ENCODE measurements at regions not wholly inside any gene's neighbourhood (a gene's known extent, or its start where the extent isn't known, plus 50 kb on each side); places are given as distances from the start of the nearest gene placed in this dataset.

GRCh38 chr9:38309324-38310195 lies 82.9 kb upstream of the ALDH1B1 start:
- no peak overlapping the region for H3K27ac ChIP-seq
- no peak for DNase-seq (ENCODE audit: low spot score in 2 of 2)

GRCh38 chr9:38308136-38308535 lies 84.4 kb upstream of the ALDH1B1 start:
- no peaks in the 10 kb centered on the region for H3K9me3 ChIP-seq
- H3K4me3 ChIP-seq: no peak overlapping the region
- no peaks in the 10 kb centered on the region for H3K36me3 ChIP-seq
- no peak for TF ChIP-seq POLR2AphosphoS5 (IDR thresholded peaks at IDR 0.05)
- TF ChIP-seq CTCF (IDR thresholded peaks at IDR 0.05): no peak
- no peak for TF ChIP-seq POLR2A (IDR thresholded peaks at IDR 0.05)
- H3K27me3 ChIP-seq: no peaks in the 10 kb centered on the region
- DNase-seq (ENCODE audit: low spot score in 2 of 2): no peak
- no peaks in the 10 kb centered on the region for H3K4me1 ChIP-seq
- no peak overlapping the region for H3K27ac ChIP-seq
- intact Hi-C loops (cut with DNase I; ENCODE audit: low total_unique reads): no loop called here

More at GRCh38 chr9:38309324-38310195, 82.9 kb upstream of the ALDH1B1 start:
- Histone ChIP-seq H3K9me3 (no peaks in the 10 kb centered on the region), H3K4me1 (no peaks in the 10 kb centered on the region), H3K4me3 (no peak overlapping the region), H3K27me3 (no peaks in the 10 kb centered on the region), H3K36me3 (no peaks in the 10 kb centered on the region)
- intact Hi-C loops (cut with DNase I; ENCODE audit: low total_unique reads): no loop called here
- TF ChIP-seq POLR2AphosphoS5 (IDR thresholded peaks at IDR 0.05) (no peak), CTCF (IDR thresholded peaks at IDR 0.05) (no peak), POLR2A (IDR thresholded peaks at IDR 0.05) (no peak)

GRCh38 chr9:38306899-38307298 lies 85.6 kb upstream of the ALDH1B1 start:
- no peaks in the 10 kb centered on the region for H3K27me3 ChIP-seq
- H3K4me3 ChIP-seq: no peak overlapping the region
- no peak for DNase-seq (ENCODE audit: low spot score in 2 of 2)
- no peaks in the 10 kb centered on the region for H3K4me1 ChIP-seq
- intact Hi-C loops (cut with DNase I; ENCODE audit: low total_unique reads): no loop called here
- H3K27ac ChIP-seq: no peak overlapping the region
- H3K36me3 ChIP-seq: no peaks in the 10 kb centered on the region
- TF ChIP-seq CTCF (IDR thresholded peaks at IDR 0.05): no peak
- TF ChIP-seq POLR2AphosphoS5 (IDR thresholded peaks at IDR 0.05): no peak
- TF ChIP-seq POLR2A (IDR thresholded peaks at IDR 0.05): no peak
- H3K9me3 ChIP-seq: no peaks in the 10 kb centered on the region

GRCh38 chr9:38305582-38305981 lies 86.9 kb upstream of the ALDH1B1 start:
- no peak for TF ChIP-seq CTCF (IDR thresholded peaks at IDR 0.05)
- TF ChIP-seq POLR2AphosphoS5 (IDR thresholded peaks at IDR 0.05): no peak
- no peak for TF ChIP-seq POLR2A (IDR thresholded peaks at IDR 0.05)
- intact Hi-C loops (cut with DNase I; ENCODE audit: low total_unique reads): no loop called here
- H3K27ac ChIP-seq: no peak overlapping the region
- H3K4me3 ChIP-seq: no peak overlapping the region
- H3K4me1 ChIP-seq: no peaks in the 10 kb centered on the region
- no peaks in the 10 kb centered on the region for H3K27me3 ChIP-seq
- H3K9me3 ChIP-seq: no peaks in the 10 kb centered on the region
- no peaks in the 10 kb centered on the region for H3K36me3 ChIP-seq
- DNase-seq (ENCODE audit: low spot score in 2 of 2): no peak

GRCh38 chr9:38301376-38302106 lies 91.0 kb upstream of the ALDH1B1 start:
- H3K27ac ChIP-seq: no peak overlapping the region
- no peaks in the 10 kb centered on the region for H3K36me3 ChIP-seq
- H3K4me1 ChIP-seq: no peaks in the 10 kb centered on the region
- no peak for TF ChIP-seq POLR2AphosphoS5 (IDR thresholded peaks at IDR 0.05)
- no peak for TF ChIP-seq POLR2A (IDR thresholded peaks at IDR 0.05)
- TF ChIP-seq CTCF (IDR thresholded peaks at IDR 0.05): no peak
- no peaks in the 10 kb centered on the region for H3K9me3 ChIP-seq
- no peak for DNase-seq (ENCODE audit: low spot score in 2 of 2)
- intact Hi-C loops (cut with DNase I; ENCODE audit: low total_unique reads): no loop called here
- H3K4me3 ChIP-seq: no peak overlapping the region
- H3K27me3 ChIP-seq: no peaks in the 10 kb centered on the region

Data from breast epithelium (tissue), 4 donors.